ENCODE measurements at regions not wholly inside any gene's neighbourhood (a gene's known extent, or its start where the extent isn't known, plus 50 kb on each side); places are given as distances from the start of the nearest gene placed in this dataset.

DNA sequence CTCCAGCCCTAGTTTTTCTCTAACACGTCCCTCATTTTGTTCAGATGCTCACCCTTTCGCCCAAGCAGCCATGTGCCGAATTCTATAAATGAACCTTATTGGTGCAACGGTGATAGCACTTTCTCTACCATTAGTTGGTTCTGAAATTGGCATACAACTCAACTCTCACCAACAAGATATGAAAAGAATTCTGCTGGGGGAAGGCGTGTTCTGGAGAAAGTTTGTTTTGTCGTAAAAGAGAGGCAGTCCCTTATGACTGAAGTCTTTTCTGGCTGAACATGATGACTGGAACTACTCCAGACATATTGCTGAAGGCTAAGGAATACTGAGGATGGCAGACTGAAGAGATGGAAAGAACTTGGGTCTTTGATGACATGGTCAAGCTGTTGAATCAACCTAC lies 91.8 kb upstream of the UBE2E2 start:
- Histone ChIP-seq H3K4me2 (no peak overlapping the region), H3K9me2 (no peaks in the 10 kb centered on the region), H3F3A (replicated peaks; ENCODE audit: insufficient read depth) (no peaks in the 10 kb centered on the region), H3K36me3 (replicated peaks in 1 of 2; ENCODE audit: control insufficient read depth in 1 of 2, insufficient read depth in 2 of 2, low read length in 1 of 2) (no peaks in the 10 kb centered on the region), H3K9ac (no peak overlapping the region), H3K27me3 (ENCODE audit: insufficient read depth) (no peaks in the 10 kb centered on the region; the same call in 1 of the 2 replicates), H3K9me3 (no peaks in the 10 kb centered on the region), H3K4me1 (ENCODE audit: control insufficient read depth in 1 of 2, insufficient read depth in 2 of 2, low read depth in 1 of 2, low read length in 1 of 2) (peaks cover 0 to 6% of the 10 kb centered on the region in 2 experiments; a peak in 2 of 4 replicates), H2AFZ (ENCODE audit: low read depth) (no peak overlapping the region), H3K4me3 (ENCODE audit: low read depth in 2 of 2, low read length in 1 of 2) (no peak overlapping the region), H3K79me2 (ENCODE audit: insufficient read depth) (no peaks in the 10 kb centered on the region), H4K20me1 (ENCODE audit: insufficient read depth) (no peaks in the 10 kb centered on the region), H3K27ac (ENCODE audit: low read depth in 2 of 2, low read length in 1 of 2) (no peak overlapping the region)
- ChIA-PET CTCF (no interaction called here), POLR2A (no interaction called here)
- DNase-seq = no peak
- no peak for TF ChIP-seq RAD21 (IDR thresholded peaks at IDR 0.05; ENCODE audit: low read length)
- no peak for TF ChIP-seq NRF1 (IDR thresholded peaks at IDR 0.05; ENCODE audit: low read depth, low read length)
- no peak for TF ChIP-seq MXI1 (IDR thresholded peaks at IDR 0.05; ENCODE audit: low read depth, low read length)
- TF ChIP-seq, protein P1, sequence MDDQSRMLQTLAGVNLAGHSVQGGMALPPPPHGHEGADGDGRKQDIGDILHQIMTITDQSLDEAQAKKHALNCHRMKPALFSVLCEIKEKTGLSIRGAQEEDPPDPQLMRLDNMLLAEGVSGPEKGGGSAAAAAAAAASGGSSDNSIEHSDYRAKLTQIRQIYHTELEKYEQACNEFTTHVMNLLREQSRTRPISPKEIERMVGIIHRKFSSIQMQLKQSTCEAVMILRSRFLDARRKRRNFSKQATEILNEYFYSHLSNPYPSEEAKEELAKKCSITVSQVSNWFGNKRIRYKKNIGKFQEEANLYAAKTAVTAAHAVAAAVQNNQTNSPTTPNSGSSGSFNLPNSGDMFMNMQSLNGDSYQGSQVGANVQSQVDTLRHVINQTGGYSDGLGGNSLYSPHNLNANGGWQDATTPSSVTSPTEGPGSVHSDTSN (IDR thresholded peaks at IDR 0.05) = no peak
- no peak for TF ChIP-seq GABPA (IDR thresholded peaks at IDR 0.05; ENCODE audit: low read depth)
- no peak for TF ChIP-seq TCF12 (IDR thresholded peaks at IDR 0.05)
- TF ChIP-seq, protein P2, sequence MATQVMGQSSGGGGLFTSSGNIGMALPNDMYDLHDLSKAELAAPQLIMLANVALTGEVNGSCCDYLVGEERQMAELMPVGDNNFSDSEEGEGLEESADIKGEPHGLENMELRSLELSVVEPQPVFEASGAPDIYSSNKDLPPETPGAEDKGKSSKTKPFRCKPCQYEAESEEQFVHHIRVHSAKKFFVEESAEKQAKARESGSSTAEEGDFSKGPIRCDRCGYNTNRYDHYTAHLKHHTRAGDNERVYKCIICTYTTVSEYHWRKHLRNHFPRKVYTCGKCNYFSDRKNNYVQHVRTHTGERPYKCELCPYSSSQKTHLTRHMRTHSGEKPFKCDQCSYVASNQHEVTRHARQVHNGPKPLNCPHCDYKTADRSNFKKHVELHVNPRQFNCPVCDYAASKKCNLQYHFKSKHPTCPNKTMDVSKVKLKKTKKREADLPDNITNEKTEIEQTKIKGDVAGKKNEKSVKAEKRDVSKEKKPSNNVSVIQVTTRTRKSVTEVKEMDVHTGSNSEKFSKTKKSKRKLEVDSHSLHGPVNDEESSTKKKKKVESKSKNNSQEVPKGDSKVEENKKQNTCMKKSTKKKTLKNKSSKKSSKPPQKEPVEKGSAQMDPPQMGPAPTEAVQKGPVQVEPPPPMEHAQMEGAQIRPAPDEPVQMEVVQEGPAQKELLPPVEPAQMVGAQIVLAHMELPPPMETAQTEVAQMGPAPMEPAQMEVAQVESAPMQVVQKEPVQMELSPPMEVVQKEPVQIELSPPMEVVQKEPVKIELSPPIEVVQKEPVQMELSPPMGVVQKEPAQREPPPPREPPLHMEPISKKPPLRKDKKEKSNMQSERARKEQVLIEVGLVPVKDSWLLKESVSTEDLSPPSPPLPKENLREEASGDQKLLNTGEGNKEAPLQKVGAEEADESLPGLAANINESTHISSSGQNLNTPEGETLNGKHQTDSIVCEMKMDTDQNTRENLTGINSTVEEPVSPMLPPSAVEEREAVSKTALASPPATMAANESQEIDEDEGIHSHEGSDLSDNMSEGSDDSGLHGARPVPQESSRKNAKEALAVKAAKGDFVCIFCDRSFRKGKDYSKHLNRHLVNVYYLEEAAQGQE (IDR thresholded peaks at IDR 0.05; ENCODE audit: low read depth, low read length) = no peak
- no peak for TF ChIP-seq TEAD4 (IDR thresholded peaks at IDR 0.05; ENCODE audit: borderline replicate concordance, insufficient read depth)
- TF ChIP-seq CHD2 (IDR thresholded peaks at IDR 0.05; ENCODE audit: low read length, partially characterized antibody) = no peak
- TF ChIP-seq FOSL2 (IDR thresholded peaks at IDR 0.05; ENCODE audit: borderline replicate concordance, low read depth) = no peak
- TF ChIP-seq, protein P3, sequence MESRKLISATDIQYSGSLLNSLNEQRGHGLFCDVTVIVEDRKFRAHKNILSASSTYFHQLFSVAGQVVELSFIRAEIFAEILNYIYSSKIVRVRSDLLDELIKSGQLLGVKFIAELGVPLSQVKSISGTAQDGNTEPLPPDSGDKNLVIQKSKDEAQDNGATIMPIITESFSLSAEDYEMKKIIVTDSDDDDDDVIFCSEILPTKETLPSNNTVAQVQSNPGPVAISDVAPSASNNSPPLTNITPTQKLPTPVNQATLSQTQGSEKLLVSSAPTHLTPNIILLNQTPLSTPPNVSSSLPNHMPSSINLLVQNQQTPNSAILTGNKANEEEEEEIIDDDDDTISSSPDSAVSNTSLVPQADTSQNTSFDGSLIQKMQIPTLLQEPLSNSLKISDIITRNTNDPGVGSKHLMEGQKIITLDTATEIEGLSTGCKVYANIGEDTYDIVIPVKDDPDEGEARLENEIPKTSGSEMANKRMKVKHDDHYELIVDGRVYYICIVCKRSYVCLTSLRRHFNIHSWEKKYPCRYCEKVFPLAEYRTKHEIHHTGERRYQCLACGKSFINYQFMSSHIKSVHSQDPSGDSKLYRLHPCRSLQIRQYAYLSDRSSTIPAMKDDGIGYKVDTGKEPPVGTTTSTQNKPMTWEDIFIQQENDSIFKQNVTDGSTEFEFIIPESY (IDR thresholded peaks at IDR 0.05; ENCODE audit: borderline replicate concordance, low read depth) = no peak
- TF ChIP-seq, protein P4, sequence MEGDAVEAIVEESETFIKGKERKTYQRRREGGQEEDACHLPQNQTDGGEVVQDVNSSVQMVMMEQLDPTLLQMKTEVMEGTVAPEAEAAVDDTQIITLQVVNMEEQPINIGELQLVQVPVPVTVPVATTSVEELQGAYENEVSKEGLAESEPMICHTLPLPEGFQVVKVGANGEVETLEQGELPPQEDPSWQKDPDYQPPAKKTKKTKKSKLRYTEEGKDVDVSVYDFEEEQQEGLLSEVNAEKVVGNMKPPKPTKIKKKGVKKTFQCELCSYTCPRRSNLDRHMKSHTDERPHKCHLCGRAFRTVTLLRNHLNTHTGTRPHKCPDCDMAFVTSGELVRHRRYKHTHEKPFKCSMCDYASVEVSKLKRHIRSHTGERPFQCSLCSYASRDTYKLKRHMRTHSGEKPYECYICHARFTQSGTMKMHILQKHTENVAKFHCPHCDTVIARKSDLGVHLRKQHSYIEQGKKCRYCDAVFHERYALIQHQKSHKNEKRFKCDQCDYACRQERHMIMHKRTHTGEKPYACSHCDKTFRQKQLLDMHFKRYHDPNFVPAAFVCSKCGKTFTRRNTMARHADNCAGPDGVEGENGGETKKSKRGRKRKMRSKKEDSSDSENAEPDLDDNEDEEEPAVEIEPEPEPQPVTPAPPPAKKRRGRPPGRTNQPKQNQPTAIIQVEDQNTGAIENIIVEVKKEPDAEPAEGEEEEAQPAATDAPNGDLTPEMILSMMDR (IDR thresholded peaks at IDR 0.05) = no peak
- no peak for TF ChIP-seq IRF3 (IDR thresholded peaks at IDR 0.05; ENCODE audit: low read depth, low read length)
- TF ChIP-seq RCOR1 (IDR thresholded peaks at IDR 0.05; ENCODE audit: low read length) = no peak
- TF ChIP-seq SIN3A (IDR thresholded peaks at IDR 0.05; ENCODE audit: borderline replicate concordance, low read depth, low read length) = no peak
- no peak for TF ChIP-seq USF2 (IDR thresholded peaks at IDR 0.05; ENCODE audit: borderline replicate concordance, low read depth, low read length)
- TF ChIP-seq GATA2 (CRISPR knock-in tag; IDR thresholded peaks at IDR 0.05) = no peak
- TF ChIP-seq EZH2phosphoT487 (IDR thresholded peaks at IDR 0.05; ENCODE audit: borderline replicate concordance, low read depth) = no peak
- TF ChIP-seq TAF1 (IDR thresholded peaks at IDR 0.05; ENCODE audit: borderline replicate concordance, low read depth, low read length) = no peak
- 75% methylated on average over 6 of the region's 6 CpGs for WGBS (ENCODE audit: low lambda C conversion rate)

Measured in SK-N-SH (cell line).